Neural progenitor cell (in vitro differentiated cells): ENCODE measurements at regions not wholly inside any gene's neighbourhood (a gene's known extent, or its start where the extent isn't known, plus 50 kb on each side); places are given as distances from the start of the nearest gene placed in this dataset.

ENCODE experiments used
- DNase-seq: peaks from one replicate; pipeline ENCODE4 v3.0.0-alpha.2; 2016; ENCODE audit warnings: low spot score
- H2AFZ ChIP-seq: fragments of 200-600 bp; sonication (generic); replicated peaks from 2 replicates; pipeline ENCODE4 v1.6.1; 2016; ENCODE audit warnings: antibody characterized with exemption
- H3F3A ChIP-seq: fragments of 200-600 bp; sonication (generic); 2 replicates; pipeline ENCODE4 v1.6.1; 2016; ENCODE audit warnings: antibody characterized with exemption, low read depth
- H3K27ac ChIP-seq: fragments of 200-600 bp; sonication (generic); 2 replicates; pipeline ENCODE4 v1.5.1; 2016; ENCODE audit warnings: mild to moderate bottlenecking
- H3K27me3 ChIP-seq: fragments of 200-600 bp; sonication (generic); 2 replicates; pipeline ENCODE4 v1.6.1; 2016; ENCODE audit warnings: mild to moderate bottlenecking, moderate library complexity
- H3K36me3 ChIP-seq: fragments of 200-600 bp; sonication (generic); 2 replicates; pipeline ENCODE4 v1.5.1; 2016
- H3K4me1 ChIP-seq: fragments of 200-600 bp; sonication (generic); 2 replicates; pipeline ENCODE4 v1.6.1; 2016; ENCODE audit warnings: mixed run types
- H3K4me2 ChIP-seq: fragments of 200-600 bp; sonication (generic); 2 replicates; pipeline ENCODE4 v1.6.1; 2016
- H3K4me3 ChIP-seq: fragments of 200-600 bp; sonication (generic); 2 replicates; pipeline ENCODE4 v1.5.1; 2016
- H3K79me2 ChIP-seq: fragments of 200-600 bp; sonication (generic); 2 replicates; pipeline ENCODE4 v1.6.1; 2016; ENCODE audit warnings: low read depth
- H3K9ac ChIP-seq: fragments of 200-600 bp; sonication (generic); 2 replicates; pipeline ENCODE4 v1.6.1; 2016
- H3K9me3 ChIP-seq: fragments of 200-600 bp; sonication (generic); 2 replicates; pipeline ENCODE4 v1.5.1; 2016; ENCODE audit warnings: low read depth
- H4K20me1 ChIP-seq: fragments of 200-600 bp; sonication (generic); 2 replicates; pipeline ENCODE4 v1.6.1; 2016; ENCODE audit warnings: low read depth
- H3K27ac Mint-ChIP-seq: 3 replicates; pipeline ENCODE4 v1.8.0; 2021; ENCODE audit warnings: mixed read lengths
- H3K27me3 Mint-ChIP-seq: 2 replicates; pipeline ENCODE4 v1.8.0; 2022; ENCODE audit warnings: low read depth, mild to moderate bottlenecking, inconsistent platforms, moderate library complexity, mixed read lengths; ENCODE audit not compliant: insufficient read depth
- H3K36me3 Mint-ChIP-seq: 3 replicates; pipeline ENCODE4 v1.8.0; 2021; ENCODE audit warnings: mixed read lengths
- H3K4me1 Mint-ChIP-seq: 3 replicates; pipeline ENCODE4 v1.8.0; 2021; ENCODE audit warnings: mixed read lengths
- H3K4me3 Mint-ChIP-seq: 3 replicates; pipeline ENCODE4 v1.8.0; 2021; ENCODE audit warnings: mild to moderate bottlenecking, moderate library complexity, mixed read lengths
- H3K9me3 Mint-ChIP-seq: 3 replicates; pipeline ENCODE4 v1.8.0; 2020; ENCODE audit warnings: mixed read lengths
- EZH2 ChIP-seq: fragments of 200-600 bp; sonication (generic); IDR thresholded peaks from 2 replicates; pipeline ENCODE4 v1.6.1; 2017; ENCODE audit warnings: antibody characterized with exemption, mild to moderate bottlenecking, moderate library complexity
- EZH2phosphoT487 ChIP-seq: fragments of 200-600 bp; sonication (generic); IDR thresholded peaks from 2 replicates; pipeline ENCODE4 v1.6.1; 2017; ENCODE audit warnings: antibody characterized with exemption
- TF ChIP-seq, protein P1 (sequence below): fragments of 200-600 bp; sonication (generic); IDR thresholded peaks from 2 replicates; pipeline ENCODE4 v1.5.1; 2017; ENCODE audit warnings: antibody characterized with exemption, mild to moderate bottlenecking

DNA sequence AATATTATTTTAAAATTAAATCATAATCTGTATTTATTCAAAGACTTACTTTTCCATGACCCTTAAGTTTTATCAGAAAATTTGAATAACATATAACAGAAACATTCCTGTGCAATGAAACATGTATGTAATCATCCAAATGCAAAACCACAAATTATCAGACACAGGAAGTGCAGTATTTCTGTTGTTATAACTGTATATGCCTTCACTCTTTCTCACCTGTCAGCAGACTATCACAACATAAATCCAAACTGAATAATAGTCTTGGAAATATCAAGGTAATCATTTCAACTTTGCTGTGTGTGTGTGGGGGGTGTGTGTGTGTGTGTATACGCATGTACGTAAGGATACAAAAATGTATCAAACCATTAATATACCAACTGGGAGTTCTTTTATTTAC is 285.9 kb downstream of the SLC7A11 start:
- Mint-ChIP-seq H3K36me3 (no peaks in the 10 kb centered on the region), H3K4me1 (no peaks in the 10 kb centered on the region), H3K27me3 (no peaks in the 10 kb centered on the region), H3K27ac (no peak overlapping the region), H3K9me3 (no peaks in the 10 kb centered on the region), H3K4me3 (no peak overlapping the region)
- TF ChIP-seq EZH2 (no peak), EZH2phosphoT487 (no peak)
- TF ChIP-seq, protein P1, sequence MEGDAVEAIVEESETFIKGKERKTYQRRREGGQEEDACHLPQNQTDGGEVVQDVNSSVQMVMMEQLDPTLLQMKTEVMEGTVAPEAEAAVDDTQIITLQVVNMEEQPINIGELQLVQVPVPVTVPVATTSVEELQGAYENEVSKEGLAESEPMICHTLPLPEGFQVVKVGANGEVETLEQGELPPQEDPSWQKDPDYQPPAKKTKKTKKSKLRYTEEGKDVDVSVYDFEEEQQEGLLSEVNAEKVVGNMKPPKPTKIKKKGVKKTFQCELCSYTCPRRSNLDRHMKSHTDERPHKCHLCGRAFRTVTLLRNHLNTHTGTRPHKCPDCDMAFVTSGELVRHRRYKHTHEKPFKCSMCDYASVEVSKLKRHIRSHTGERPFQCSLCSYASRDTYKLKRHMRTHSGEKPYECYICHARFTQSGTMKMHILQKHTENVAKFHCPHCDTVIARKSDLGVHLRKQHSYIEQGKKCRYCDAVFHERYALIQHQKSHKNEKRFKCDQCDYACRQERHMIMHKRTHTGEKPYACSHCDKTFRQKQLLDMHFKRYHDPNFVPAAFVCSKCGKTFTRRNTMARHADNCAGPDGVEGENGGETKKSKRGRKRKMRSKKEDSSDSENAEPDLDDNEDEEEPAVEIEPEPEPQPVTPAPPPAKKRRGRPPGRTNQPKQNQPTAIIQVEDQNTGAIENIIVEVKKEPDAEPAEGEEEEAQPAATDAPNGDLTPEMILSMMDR: no peak
- Histone ChIP-seq H3K79me2 (no peaks in the 10 kb centered on the region), H3K4me3 (no peak overlapping the region), H2AFZ (no peak overlapping the region), H3K27me3 (no peaks in the 10 kb centered on the region), H3K27ac (no peak overlapping the region), H3K9me3 (no peaks in the 10 kb centered on the region), H3K36me3 (no peaks in the 10 kb centered on the region), H3K4me1 (no peaks in the 10 kb centered on the region), H3K4me2 (no peak overlapping the region), H3F3A (no peaks in the 10 kb centered on the region), H4K20me1 (no peaks in the 10 kb centered on the region), H3K9ac (no peak overlapping the region)
- no peak for DNase-seq

DNA sequence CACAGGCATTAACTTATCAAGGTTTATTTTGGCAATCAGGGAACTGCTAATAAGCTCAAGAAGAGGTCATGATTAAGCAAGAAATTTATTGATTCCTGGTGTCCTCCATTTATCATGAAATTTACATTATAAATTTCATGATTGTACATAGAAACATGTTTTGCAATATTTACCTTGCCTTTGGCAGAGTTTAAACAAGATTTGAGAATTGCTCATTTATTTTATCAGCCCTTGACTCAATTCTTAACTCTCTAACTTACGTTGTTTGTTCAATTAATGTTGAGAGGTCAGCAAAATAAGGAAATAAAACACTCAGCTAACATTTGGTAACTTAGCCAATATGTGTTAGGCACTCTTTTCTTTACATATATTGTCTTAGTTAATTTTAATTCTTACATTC is 286.6 kb downstream of the SLC7A11 start:
- no peak for DNase-seq
- TF ChIP-seq, protein P1: no peak
- TF ChIP-seq EZH2: no peak
- no peak for TF ChIP-seq EZH2phosphoT487
- H3K27me3 Mint-ChIP-seq: no peaks in the 10 kb centered on the region
- H3K36me3 Mint-ChIP-seq: no peaks in the 10 kb centered on the region
- no peak overlapping the region for H3K9ac ChIP-seq
- no peak overlapping the region for H3K4me2 ChIP-seq
- H3K36me3 ChIP-seq: no peaks in the 10 kb centered on the region
- no peak overlapping the region for H3K4me3 ChIP-seq
- no peaks in the 10 kb centered on the region for H3F3A ChIP-seq
- no peak overlapping the region for H3K27ac Mint-ChIP-seq
- no peaks in the 10 kb centered on the region for H3K9me3 Mint-ChIP-seq
- H4K20me1 ChIP-seq: no peaks in the 10 kb centered on the region
- H3K4me1 Mint-ChIP-seq: no peaks in the 10 kb centered on the region
- H3K27ac ChIP-seq: no peak overlapping the region
- no peaks in the 10 kb centered on the region for H3K4me1 ChIP-seq
- no peak overlapping the region for H2AFZ ChIP-seq
- H3K9me3 ChIP-seq: no peaks in the 10 kb centered on the region
- no peaks in the 10 kb centered on the region for H3K79me2 ChIP-seq
- no peaks in the 10 kb centered on the region for H3K27me3 ChIP-seq
- no peak overlapping the region for H3K4me3 Mint-ChIP-seq

DNA sequence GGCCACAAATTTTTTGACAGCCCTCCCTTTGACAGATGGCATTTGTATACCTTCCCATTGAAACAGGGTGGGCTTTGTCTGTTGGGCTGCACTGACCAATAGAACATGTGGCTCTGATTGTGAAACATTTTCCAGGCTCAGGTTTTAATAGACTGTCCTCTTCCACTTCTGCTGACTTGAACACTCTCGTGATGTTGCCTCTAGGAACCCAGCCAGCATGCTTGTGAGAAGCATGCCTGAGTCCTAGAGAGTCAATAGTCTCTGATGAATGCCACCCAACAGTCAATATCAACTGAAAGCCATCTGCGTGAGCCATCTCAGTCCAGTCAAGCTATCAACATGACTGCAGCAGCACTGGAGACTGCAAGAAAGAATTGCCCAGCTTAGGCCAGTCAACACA is 290.0 kb downstream of the SLC7A11 start:
- Histone ChIP-seq H3K9ac (no peak overlapping the region), H3K27ac (no peak overlapping the region), H3K36me3 (no peaks in the 10 kb centered on the region), H3K4me2 (no peak overlapping the region), H3K27me3 (no peaks in the 10 kb centered on the region), H3K9me3 (no peaks in the 10 kb centered on the region), H3K79me2 (no peaks in the 10 kb centered on the region), H3K4me1 (no peaks in the 10 kb centered on the region), H2AFZ (peak overlapping the region; percentile 38), H3F3A (no peaks in the 10 kb centered on the region), H4K20me1 (no peaks in the 10 kb centered on the region), H3K4me3 (no peak overlapping the region)
- Mint-ChIP-seq H3K9me3 (peaks cover 5% of the 10 kb centered on the region), H3K36me3 (no peaks in the 10 kb centered on the region), H3K4me3 (no peak overlapping the region), H3K27me3 (no peaks in the 10 kb centered on the region), H3K27ac (no peak overlapping the region), H3K4me1 (no peaks in the 10 kb centered on the region)
- TF ChIP-seq EZH2phosphoT487 (no peak), EZH2 (no peak)
- TF ChIP-seq, protein P1: no peak
- DNase-seq: no peak

DNA sequence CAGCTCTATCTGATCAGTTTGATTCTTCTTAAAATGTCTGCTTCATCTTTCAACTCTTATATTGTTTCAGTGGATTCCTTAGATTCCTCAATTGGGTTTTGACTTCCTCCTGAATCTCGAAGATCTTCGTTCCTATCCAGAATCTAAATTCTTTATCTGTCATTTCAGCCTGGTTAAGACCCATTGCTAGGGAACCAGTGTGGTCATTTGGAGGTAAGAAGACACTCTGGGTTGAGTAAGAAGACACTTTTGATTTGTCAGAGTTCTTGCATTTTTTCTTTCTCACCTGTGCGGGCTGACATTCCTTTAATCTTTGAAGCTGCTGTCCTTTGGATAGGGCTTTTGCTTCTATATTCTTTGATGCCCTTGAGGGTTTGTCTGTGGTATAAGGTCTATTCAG is 291.9 kb downstream of the SLC7A11 start:
- no peaks in the 10 kb centered on the region for H3K4me1 Mint-ChIP-seq
- Histone ChIP-seq H3K4me2 (no peak overlapping the region), H3K36me3 (no peaks in the 10 kb centered on the region), H3F3A (no peaks in the 10 kb centered on the region), H3K4me3 (no peak overlapping the region), H3K27me3 (no peaks in the 10 kb centered on the region), H2AFZ (no peak overlapping the region), H3K27ac (no peak overlapping the region), H3K9me3 (no peaks in the 10 kb centered on the region), H3K79me2 (no peaks in the 10 kb centered on the region), H4K20me1 (no peaks in the 10 kb centered on the region), H3K9ac (no peak overlapping the region), H3K4me1 (no peaks in the 10 kb centered on the region)
- H3K27ac Mint-ChIP-seq: no peak overlapping the region
- DNase-seq: no peak
- no peak overlapping the region for H3K4me3 Mint-ChIP-seq
- no peaks in the 10 kb centered on the region for H3K36me3 Mint-ChIP-seq
- TF ChIP-seq EZH2 (no peak), EZH2phosphoT487 (no peak)
- TF ChIP-seq, protein P1: no peak
- H3K27me3 Mint-ChIP-seq: no peaks in the 10 kb centered on the region
- peaks cover 5% of the 10 kb centered on the region for H3K9me3 Mint-ChIP-seq
